ENCODE measurements at regions not wholly inside any gene's neighbourhood (a gene's known extent, or its start where the extent isn't known, plus 50 kb on each side); places are given as distances from the start of the nearest gene placed in this dataset.
"Not testable (repeated sequence)": the region's sequence is repeated elsewhere in the genome, so short reads cannot be mapped to it uniquely, and the experiment has no call there.

DNA sequence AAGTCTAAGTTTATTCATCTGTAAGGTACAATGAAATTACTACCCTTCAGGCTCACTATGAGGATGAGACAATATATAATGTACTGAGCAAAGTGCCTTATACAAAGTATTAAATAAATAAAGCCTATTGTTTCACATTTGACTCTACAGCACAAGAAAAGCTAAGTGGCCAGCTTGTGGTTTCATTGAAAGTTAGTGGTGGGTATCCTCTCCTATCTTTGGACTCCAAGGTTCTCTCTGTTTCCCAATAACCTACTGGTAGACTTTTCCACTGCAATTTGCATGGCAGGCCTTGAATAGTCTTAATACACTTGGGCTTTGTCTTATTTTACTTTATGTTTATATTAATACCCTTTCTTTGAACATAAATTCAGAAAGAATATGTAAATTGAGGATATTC lies 262.7 kb downstream of the DEPDC1B start:
- Histone ChIP-seq H3K27me3 (ENCODE audit: control insufficient read depth in 3 of 3, insufficient read depth in 3 of 3, low read length in 3 of 3) (no peaks in the 10 kb centered on the region), H3K4me1 (ENCODE audit: control insufficient read depth in 3 of 3, insufficient read depth in 2 of 3, low read depth in 1 of 3, low read length in 2 of 3) (no peaks in the 10 kb centered on the region), H3K36me3 (ENCODE audit: control insufficient read depth in 3 of 3, insufficient read depth in 2 of 3, low read depth in 1 of 3, low read length in 3 of 3) (no peaks in the 10 kb centered on the region), H3K9me3 (ENCODE audit: control insufficient read depth in 2 of 2, insufficient read depth in 1 of 2, low read depth in 1 of 2, low read length in 1 of 2) (no peaks in the 10 kb centered on the region), H3K4me3 (ENCODE audit: low read depth in 1 of 3, low read length in 3 of 3) (no peak overlapping the region), H3K27ac (ENCODE audit: low read depth in 1 of 3, low read length in 2 of 3) (no peak overlapping the region)
- FAIRE-seq, result no peak
- DNase-seq, result no peak

DNA sequence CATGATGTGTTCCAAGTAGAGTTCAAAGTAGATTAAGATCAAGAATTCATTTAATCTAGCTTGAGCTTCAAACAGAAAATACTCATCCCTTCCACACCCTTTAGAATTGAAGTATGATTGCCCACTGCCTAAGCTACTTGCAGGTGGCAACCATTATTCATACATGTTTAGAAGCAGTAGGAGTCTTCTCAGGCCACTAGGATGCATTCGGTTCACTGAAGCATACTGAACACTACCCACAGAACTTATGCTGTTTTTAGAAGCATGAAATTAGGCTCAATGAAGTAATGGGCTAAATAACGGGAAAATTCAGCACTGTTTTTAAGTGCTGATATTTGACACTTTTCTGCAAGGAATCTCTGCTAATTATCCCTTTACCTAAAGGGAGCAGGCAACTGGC lies 263.4 kb downstream of the DEPDC1B start:
- Histone ChIP-seq H3K36me3 (ENCODE audit: control insufficient read depth in 3 of 3, insufficient read depth in 2 of 3, low read depth in 1 of 3, low read length in 3 of 3) (no peaks in the 10 kb centered on the region), H3K9me3 (ENCODE audit: control insufficient read depth in 2 of 2, insufficient read depth in 1 of 2, low read depth in 1 of 2, low read length in 1 of 2) (no peaks in the 10 kb centered on the region), H3K27me3 (ENCODE audit: control insufficient read depth in 3 of 3, insufficient read depth in 3 of 3, low read length in 3 of 3) (no peaks in the 10 kb centered on the region), H3K27ac (ENCODE audit: low read depth in 1 of 3, low read length in 2 of 3) (no peak overlapping the region), H3K4me3 (ENCODE audit: low read depth in 1 of 3, low read length in 3 of 3) (no peak overlapping the region), H3K4me1 (ENCODE audit: control insufficient read depth in 3 of 3, insufficient read depth in 2 of 3, low read depth in 1 of 3, low read length in 2 of 3) (no peaks in the 10 kb centered on the region)
- DNase-seq (no peak), FAIRE-seq (no peak)
- 75 to 86% (median 83%) methylated on average over 2 of the region's 2 CpGs for WGBS, 3 donors

DNA sequence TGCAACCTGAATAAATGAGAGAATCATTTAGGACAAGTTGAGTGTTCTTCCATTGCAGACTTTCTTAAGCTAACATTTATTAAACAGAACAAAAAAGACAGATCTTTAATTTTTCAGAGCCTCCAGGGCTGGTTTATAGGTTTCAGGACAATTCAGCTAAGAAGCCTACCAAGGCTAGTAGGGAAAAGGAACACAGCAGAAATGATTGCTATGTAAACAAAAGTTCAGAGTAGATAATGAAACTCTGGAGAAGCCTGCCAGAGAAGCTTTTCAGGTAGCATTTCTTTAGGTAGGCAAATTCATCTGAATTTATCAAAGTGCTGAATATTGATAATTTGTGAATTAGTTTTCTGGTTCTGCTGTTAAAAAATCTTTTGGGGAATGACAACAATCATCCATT lies 264.2 kb downstream of the DEPDC1B start:
- FAIRE-seq (no peak), DNase-seq (no peak)
- Histone ChIP-seq H3K27me3 (ENCODE audit: control insufficient read depth in 3 of 3, insufficient read depth in 3 of 3, low read length in 3 of 3) (no peaks in the 10 kb centered on the region), H3K4me1 (ENCODE audit: control insufficient read depth in 3 of 3, insufficient read depth in 2 of 3, low read depth in 1 of 3, low read length in 2 of 3) (no peaks in the 10 kb centered on the region), H3K9me3 (ENCODE audit: control insufficient read depth in 2 of 2, insufficient read depth in 1 of 2, low read depth in 1 of 2, low read length in 1 of 2) (no peaks in the 10 kb centered on the region), H3K27ac (ENCODE audit: low read depth in 1 of 3, low read length in 2 of 3) (no peak overlapping the region), H3K4me3 (ENCODE audit: low read depth in 1 of 3, low read length in 3 of 3) (no peak overlapping the region), H3K36me3 (ENCODE audit: control insufficient read depth in 3 of 3, insufficient read depth in 2 of 3, low read depth in 1 of 3, low read length in 3 of 3) (no peaks in the 10 kb centered on the region)

DNA sequence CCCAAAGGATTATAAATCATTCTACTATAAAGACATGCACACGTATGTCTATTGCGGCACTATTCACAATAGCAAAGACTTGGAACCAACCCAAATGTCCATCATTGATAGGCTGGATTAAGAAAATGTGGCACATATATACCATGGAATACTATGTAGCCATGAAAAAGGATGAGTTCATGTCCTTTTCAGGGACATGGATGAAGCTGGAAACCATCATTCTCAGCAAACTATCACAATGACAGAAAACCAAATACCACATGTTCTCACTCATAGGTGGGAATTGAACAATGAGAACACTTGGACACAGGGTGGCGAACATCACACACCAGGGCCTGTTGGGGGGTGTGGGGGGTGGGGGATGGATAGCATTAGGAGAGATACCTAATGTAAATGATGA lies 273.8 kb downstream of the DEPDC1B start:
- not testable (repeated sequence) for H3K27ac ChIP-seq (ENCODE audit: low read depth in 1 of 3, low read length in 2 of 3); H3K36me3 ChIP-seq (ENCODE audit: control insufficient read depth in 3 of 3, insufficient read depth in 2 of 3, low read depth in 1 of 3, low read length in 3 of 3); H3K27me3 ChIP-seq (ENCODE audit: control insufficient read depth in 3 of 3, insufficient read depth in 3 of 3, low read length in 3 of 3); H3K4me1 ChIP-seq (ENCODE audit: control insufficient read depth in 3 of 3, insufficient read depth in 2 of 3, low read depth in 1 of 3, low read length in 2 of 3); FAIRE-seq; DNase-seq; H3K9me3 ChIP-seq (ENCODE audit: control insufficient read depth in 2 of 2, insufficient read depth in 1 of 2, low read depth in 1 of 2, low read length in 1 of 2); H3K4me3 ChIP-seq (ENCODE audit: low read depth in 1 of 3, low read length in 3 of 3)
- WGBS, 3 donors, result 96 to 99% (median 97%) methylated on average over 3 of the region's 3 CpGs

DNA sequence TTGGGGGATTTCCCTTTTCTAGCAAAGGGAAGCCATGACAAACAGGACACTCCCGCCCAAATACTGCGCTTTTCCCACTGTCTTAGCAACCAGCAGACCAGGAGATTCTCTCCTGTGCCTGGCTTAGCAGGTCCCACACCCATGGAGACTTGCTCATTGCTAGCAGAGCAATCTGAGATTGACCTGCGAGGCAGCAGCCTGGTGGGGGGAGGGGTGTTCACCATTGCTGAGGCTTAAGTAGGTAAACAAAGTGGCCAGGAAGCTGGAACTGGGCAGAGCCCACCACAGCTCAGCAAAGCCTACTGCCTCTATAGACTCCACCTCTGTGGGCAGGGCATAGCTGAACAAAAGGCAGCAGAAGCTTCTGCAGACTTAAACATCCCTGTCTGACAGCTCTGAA lies 279.2 kb downstream of the DEPDC1B start:
- H3K27ac ChIP-seq (ENCODE audit: low read depth in 1 of 3, low read length in 2 of 3); DNase-seq; H3K4me1 ChIP-seq (ENCODE audit: control insufficient read depth in 3 of 3, insufficient read depth in 2 of 3, low read depth in 1 of 3, low read length in 2 of 3); H3K36me3 ChIP-seq (ENCODE audit: control insufficient read depth in 3 of 3, insufficient read depth in 2 of 3, low read depth in 1 of 3, low read length in 3 of 3); H3K4me3 ChIP-seq (ENCODE audit: low read depth in 1 of 3, low read length in 3 of 3); H3K27me3 ChIP-seq (ENCODE audit: control insufficient read depth in 3 of 3, insufficient read depth in 3 of 3, low read length in 3 of 3); FAIRE-seq; H3K9me3 ChIP-seq (ENCODE audit: control insufficient read depth in 2 of 2, insufficient read depth in 1 of 2, low read depth in 1 of 2, low read length in 1 of 2): not testable (repeated sequence)
- WGBS, 3 donors, result 73 to 87% (median 84%) methylated on average over 3 of the region's 3 CpGs

DNA sequence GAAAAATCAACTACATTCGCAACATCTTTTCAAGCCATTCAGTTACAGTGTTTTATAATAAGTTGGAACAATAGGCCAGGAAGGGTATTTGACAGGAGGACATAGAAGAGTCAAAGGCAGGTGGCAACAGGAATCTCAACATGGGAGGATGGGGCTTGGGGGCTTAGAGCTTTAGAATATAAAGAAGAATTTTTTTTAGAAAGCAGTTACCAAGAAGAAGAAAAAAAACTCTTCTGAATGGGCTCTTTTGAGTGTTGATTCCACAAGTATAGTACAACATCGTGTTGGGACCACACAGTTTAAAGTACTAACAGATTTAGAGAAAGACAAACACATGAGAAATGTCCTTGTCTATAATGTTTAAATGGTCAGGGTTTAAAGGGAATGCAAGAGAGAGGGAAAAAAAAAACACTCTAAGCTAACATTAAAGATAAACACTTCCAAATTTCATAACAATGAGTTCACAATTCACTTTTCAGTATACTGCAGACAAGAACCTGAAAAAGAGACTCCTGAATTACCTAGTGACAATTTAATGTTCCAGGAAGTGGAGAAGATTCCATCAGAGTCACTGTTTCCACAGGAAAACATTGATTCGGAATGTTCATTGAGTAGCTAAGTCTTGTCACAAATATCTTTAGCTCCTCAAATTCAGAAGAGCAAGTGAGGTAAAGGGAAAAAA lies 282.3 kb downstream of the DEPDC1B start:
- no peaks in the 10 kb centered on the region for H3K36me3 ChIP-seq (ENCODE audit: control insufficient read depth in 3 of 3, insufficient read depth in 2 of 3, low read depth in 1 of 3, low read length in 3 of 3)
- peaks cover 0 to 9% of the 10 kb centered on the region in 2 donors for H3K9me3 ChIP-seq (ENCODE audit: control insufficient read depth in 2 of 2, insufficient read depth in 1 of 2, low read depth in 1 of 2, low read length in 1 of 2)
- no peak overlapping the region for H3K27ac ChIP-seq (ENCODE audit: low read depth in 1 of 3, low read length in 2 of 3)
- no peaks in the 10 kb centered on the region for H3K4me1 ChIP-seq (ENCODE audit: control insufficient read depth in 3 of 3, insufficient read depth in 2 of 3, low read depth in 1 of 3, low read length in 2 of 3)
- H3K27me3 ChIP-seq (ENCODE audit: control insufficient read depth in 3 of 3, insufficient read depth in 3 of 3, low read length in 3 of 3), result no peaks in the 10 kb centered on the region
- WGBS, 3 donors, result 63 to 72% (median 68%) methylated on average over 3 of the region's 3 CpGs
- DNase-seq, result no peak
- no peak for FAIRE-seq
- H3K4me3 ChIP-seq (ENCODE audit: low read depth in 1 of 3, low read length in 3 of 3), result no peak overlapping the region

DNA sequence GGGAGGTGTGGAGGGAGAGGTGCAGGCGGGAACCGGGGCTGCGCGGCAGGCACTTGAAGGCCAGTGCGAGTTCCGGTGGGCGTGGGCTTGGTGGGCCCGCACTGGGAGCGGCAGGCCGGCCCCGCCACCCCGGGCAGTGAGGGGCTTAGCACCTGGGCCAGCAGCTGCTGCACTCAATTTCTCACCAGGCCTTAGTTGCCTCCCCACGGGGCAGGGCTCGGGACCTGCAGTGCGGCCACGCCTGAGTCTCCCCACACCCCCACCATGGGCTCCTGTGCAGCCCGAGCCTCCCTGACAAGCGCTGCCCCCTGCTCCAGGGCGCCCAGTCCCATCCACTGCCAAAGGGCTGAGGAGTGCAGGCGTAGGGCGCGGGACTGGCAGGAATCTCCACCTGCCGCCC lies 284.5 kb downstream of the DEPDC1B start:
- DNase-seq (no peak), FAIRE-seq (no peak)
- H3K27ac ChIP-seq (ENCODE audit: low read depth in 1 of 3, low read length in 2 of 3), result no peak overlapping the region

DNA sequence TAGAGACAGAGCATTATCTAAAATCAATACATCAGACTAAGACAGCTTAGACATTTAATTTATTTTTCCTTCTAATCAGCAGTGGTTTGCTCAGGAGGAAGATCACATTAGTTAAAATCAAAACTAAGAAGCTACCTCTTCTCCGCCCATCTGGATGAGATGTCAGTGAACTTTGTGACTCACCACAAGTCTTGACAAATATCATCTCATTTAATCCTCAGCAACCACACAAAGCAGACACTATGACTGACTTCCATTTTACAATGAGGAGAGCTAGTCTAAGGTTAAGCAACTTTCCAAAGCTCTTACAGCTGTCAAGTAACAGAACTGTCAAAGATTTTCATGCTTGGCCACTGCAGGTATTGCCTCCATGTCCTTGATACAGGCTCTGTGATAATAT lies 289.5 kb downstream of the DEPDC1B start:
- FAIRE-seq (no peak), DNase-seq (no peak)
- Histone ChIP-seq H3K36me3 (ENCODE audit: control insufficient read depth in 3 of 3, insufficient read depth in 2 of 3, low read depth in 1 of 3, low read length in 3 of 3) (no peaks in the 10 kb centered on the region), H3K9me3 (ENCODE audit: control insufficient read depth in 2 of 2, insufficient read depth in 1 of 2, low read depth in 1 of 2, low read length in 1 of 2) (no peaks in the 10 kb centered on the region), H3K4me3 (ENCODE audit: low read depth in 1 of 3, low read length in 3 of 3) (no peak overlapping the region), H3K27me3 (ENCODE audit: control insufficient read depth in 3 of 3, insufficient read depth in 3 of 3, low read length in 3 of 3) (no peaks in the 10 kb centered on the region), H3K4me1 (ENCODE audit: control insufficient read depth in 3 of 3, insufficient read depth in 2 of 3, low read depth in 1 of 3, low read length in 2 of 3) (no peaks in the 10 kb centered on the region), H3K27ac (ENCODE audit: low read depth in 1 of 3, low read length in 2 of 3) (no peak overlapping the region)
- WGBS, 3 donors, result 70 to 78% (median 77%) methylated on average over 1 of the region's 1 CpG

More for the DNA sequence above, 284.5 kb downstream of the DEPDC1B start:
- Histone ChIP-seq H3K36me3 (ENCODE audit: control insufficient read depth in 3 of 3, insufficient read depth in 2 of 3, low read depth in 1 of 3, low read length in 3 of 3) (no peaks in the 10 kb centered on the region), H3K4me1 (ENCODE audit: control insufficient read depth in 3 of 3, insufficient read depth in 2 of 3, low read depth in 1 of 3, low read length in 2 of 3) (no peaks in the 10 kb centered on the region), H3K27me3 (ENCODE audit: control insufficient read depth in 3 of 3, insufficient read depth in 3 of 3, low read length in 3 of 3) (no peaks in the 10 kb centered on the region), H3K9me3 (ENCODE audit: control insufficient read depth in 2 of 2, insufficient read depth in 1 of 2, low read depth in 1 of 2, low read length in 1 of 2) (peaks cover 0 to under 1% of the 10 kb centered on the region in 2 donors), H3K4me3 (ENCODE audit: low read depth in 1 of 3, low read length in 3 of 3) (no peak overlapping the region)
- 96 to 98% (median 97%) methylated on average over 22 to 23 of the region's 23 CpGs for WGBS, 3 donors

DNA sequence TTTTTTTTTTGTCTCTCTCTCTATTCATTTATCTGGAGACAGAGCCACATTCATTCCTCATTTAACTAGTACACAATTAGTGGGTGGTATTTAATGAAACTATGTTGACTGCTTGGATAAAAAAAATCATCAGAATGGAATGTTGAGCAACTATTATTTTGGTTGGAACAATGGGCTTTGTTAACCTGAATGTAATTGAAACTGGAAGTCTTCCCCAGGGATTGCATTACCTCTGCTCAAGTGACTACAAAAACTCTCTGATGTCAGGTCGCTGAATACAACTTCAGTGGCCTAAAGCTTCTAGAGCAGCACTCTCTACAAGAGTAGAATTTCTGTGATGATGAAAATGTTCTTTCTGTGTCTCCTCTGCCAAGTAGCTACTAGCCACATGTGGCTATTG lies 295.8 kb downstream of the DEPDC1B start:
- Histone ChIP-seq H3K27me3 (ENCODE audit: control insufficient read depth in 3 of 3, insufficient read depth in 3 of 3, low read length in 3 of 3) (no peaks in the 10 kb centered on the region), H3K4me1 (ENCODE audit: control insufficient read depth in 3 of 3, insufficient read depth in 2 of 3, low read depth in 1 of 3, low read length in 2 of 3) (no peaks in the 10 kb centered on the region), H3K9me3 (ENCODE audit: control insufficient read depth in 2 of 2, insufficient read depth in 1 of 2, low read depth in 1 of 2, low read length in 1 of 2) (no peaks in the 10 kb centered on the region), H3K27ac (ENCODE audit: low read depth in 1 of 3, low read length in 2 of 3) (no peak overlapping the region), H3K4me3 (ENCODE audit: low read depth in 1 of 3, low read length in 3 of 3) (no peak overlapping the region), H3K36me3 (ENCODE audit: control insufficient read depth in 3 of 3, insufficient read depth in 2 of 3, low read depth in 1 of 3, low read length in 3 of 3) (no peaks in the 10 kb centered on the region)
- 70 to 79% (median 79%) methylated on average over 1 of the region's 1 CpG for WGBS, 3 donors
- DNase-seq, result no peak
- FAIRE-seq, result no peak

Data from small intestine (tissue), 7 donors.